Neuronal stem cell (in vitro differentiated cells): ENCODE measurements at regions not wholly inside any gene's neighbourhood (a gene's known extent, or its start where the extent isn't known, plus 50 kb on each side); places are given as distances from the start of the nearest gene placed in this dataset.
A peak's percentile ranks its signal among the peaks of the same experiment; 100 is the strongest.

Experiments
- DNase-seq: peaks from one replicate; pipeline ENCODE4 v3.0.0-alpha.2; 2013; ENCODE audit warnings: low spot score
- H2AFZ ChIP-seq: one replicate; pipeline ENCODE4 v1.6.1; 2013; ENCODE audit warnings: mild to moderate bottlenecking, low read length, inconsistent platforms
- H2AK5ac ChIP-seq: 2 replicates; pipeline ENCODE4 v1.6.1; 2013; ENCODE audit warnings: low read depth, mild to moderate bottlenecking, inconsistent platforms, low read length, moderate library complexity, mixed read lengths
- H2BK120ac ChIP-seq: 2 replicates; pipeline ENCODE4 v1.6.1; 2013; ENCODE audit warnings: low read depth, mild to moderate bottlenecking, inconsistent platforms, low read length, moderate library complexity, mixed read lengths
- H2BK12ac ChIP-seq: one replicate; pipeline ENCODE4 v1.6.1; 2013; ENCODE audit warnings: low read length, inconsistent platforms
- H2BK15ac ChIP-seq: 2 replicates; pipeline ENCODE4 v1.6.1; 2013; ENCODE audit warnings: mild to moderate bottlenecking, low read length, inconsistent platforms, mixed read lengths
- H2BK5ac ChIP-seq: one replicate; pipeline ENCODE4 v1.6.1; 2013; ENCODE audit warnings: inconsistent platforms, mild to moderate bottlenecking, low read length, moderate library complexity
- H3K14ac ChIP-seq: one replicate; pipeline ENCODE4 v1.6.1; 2013; ENCODE audit warnings: low read length, inconsistent platforms
- H3K18ac ChIP-seq: 2 replicates; pipeline ENCODE4 v1.6.1; 2013; ENCODE audit warnings: low read length, inconsistent platforms
- H3K23ac ChIP-seq: 2 replicates; pipeline ENCODE4 v1.6.1; 2013; ENCODE audit warnings: low read depth, mild to moderate bottlenecking, mixed read lengths, low read length, inconsistent platforms; ENCODE audit not compliant: poor library complexity
- H3K27ac ChIP-seq: replicated peaks from 3 replicates; pipeline ENCODE4 v1.5.1; 2013; ENCODE audit warnings: low read length, inconsistent platforms
- H3K27me3 ChIP-seq, 3 experiments: 2 replicates each; pipeline ENCODE4 v1.6.1; 2013; ENCODE audit warnings: low read length in 3 of 3, mild to moderate bottlenecking in 2 of 3, inconsistent platforms in 1 of 3, low read depth in 1 of 3, mixed read lengths in 1 of 3, moderate library complexity in 1 of 3; ENCODE audit not compliant: control insufficient read depth in 3 of 3, insufficient read depth in 3 of 3
- H3K36me3 ChIP-seq, 2 donors: replicated peaks in 1 of 2; 2 replicates each; pipeline ENCODE4 v1.6.1; 2013; ENCODE audit warnings: low read length in 2 of 2; ENCODE audit not compliant: control insufficient read depth in 2 of 2, insufficient read depth in 2 of 2
- H3K4ac ChIP-seq: 2 replicates; pipeline ENCODE4 v1.6.1; 2013; ENCODE audit warnings: inconsistent platforms, mild to moderate bottlenecking, low read length, moderate library complexity
- H3K4me1 ChIP-seq, 2 donors: 1 replicate in 1 of 2; 2 replicates in 1 of 2; pipeline ENCODE4 v1.6.1; 2013; ENCODE audit warnings: low read length in 2 of 2, low read depth in 1 of 2; ENCODE audit not compliant: control insufficient read depth in 2 of 2, insufficient read depth in 1 of 2
- H3K4me2 ChIP-seq: one replicate; pipeline ENCODE4 v1.6.1; 2013; ENCODE audit warnings: mild to moderate bottlenecking, low read length, inconsistent platforms; ENCODE audit not compliant: insufficient read depth, poor library complexity, severe bottlenecking
- H3K4me3 ChIP-seq, 2 donors: 2 replicates each; pipeline ENCODE4 v1.5.1; 2013; ENCODE audit warnings: low read length in 2 of 2, mild to moderate bottlenecking in 2 of 2, inconsistent platforms in 1 of 2, moderate library complexity in 1 of 2
- H3K79me1 ChIP-seq: one replicate; pipeline ENCODE4 v1.6.1; 2013; ENCODE audit warnings: low read depth, mild to moderate bottlenecking, inconsistent platforms, low read length, moderate library complexity
- H3K9ac ChIP-seq: one replicate; pipeline ENCODE4 v1.6.1; 2013; ENCODE audit warnings: mild to moderate bottlenecking, low read depth, low read length, inconsistent platforms; ENCODE audit not compliant: poor library complexity
- H3K9me3 ChIP-seq, 2 donors: replicated peaks in 1 of 2; 2 replicates each; pipeline versions ENCODE3 to v1.6.1; 2013; ENCODE audit warnings: low read length in 2 of 2, mild to moderate bottlenecking in 2 of 2, inconsistent platforms in 1 of 2, low read depth in 1 of 2, mixed read lengths in 1 of 2, moderate library complexity in 1 of 2; ENCODE audit not compliant: control insufficient read depth in 2 of 2, insufficient read depth in 1 of 2
- H4K8ac ChIP-seq: one replicate; pipeline ENCODE4 v1.6.1; 2013; ENCODE audit warnings: low read depth, mild to moderate bottlenecking, inconsistent platforms, low read length, moderate library complexity
- H4K91ac ChIP-seq: one replicate; pipeline ENCODE4 v1.6.1; 2013; ENCODE audit warnings: low read length, low read depth, mild to moderate bottlenecking, inconsistent platforms; ENCODE audit not compliant: poor library complexity
- WGBS, 2 donors: extraction: QIAGEN DNeasy Blood & Tissue Kit; methylation state at CpG; one replicate each; pipeline ENCODE4 v1.1.7; 2013; ENCODE audit warnings: missing lambda C conversion rate in 2 of 2, mixed read lengths in 1 of 2; ENCODE audit not compliant: insufficient read length in 2 of 2, insufficient replicate concordance in 1 of 2; ENCODE audit errors: extremely low coverage in 2 of 2; 5-methylcytosine and 5-hydroxymethylcytosine counted together

DNA sequence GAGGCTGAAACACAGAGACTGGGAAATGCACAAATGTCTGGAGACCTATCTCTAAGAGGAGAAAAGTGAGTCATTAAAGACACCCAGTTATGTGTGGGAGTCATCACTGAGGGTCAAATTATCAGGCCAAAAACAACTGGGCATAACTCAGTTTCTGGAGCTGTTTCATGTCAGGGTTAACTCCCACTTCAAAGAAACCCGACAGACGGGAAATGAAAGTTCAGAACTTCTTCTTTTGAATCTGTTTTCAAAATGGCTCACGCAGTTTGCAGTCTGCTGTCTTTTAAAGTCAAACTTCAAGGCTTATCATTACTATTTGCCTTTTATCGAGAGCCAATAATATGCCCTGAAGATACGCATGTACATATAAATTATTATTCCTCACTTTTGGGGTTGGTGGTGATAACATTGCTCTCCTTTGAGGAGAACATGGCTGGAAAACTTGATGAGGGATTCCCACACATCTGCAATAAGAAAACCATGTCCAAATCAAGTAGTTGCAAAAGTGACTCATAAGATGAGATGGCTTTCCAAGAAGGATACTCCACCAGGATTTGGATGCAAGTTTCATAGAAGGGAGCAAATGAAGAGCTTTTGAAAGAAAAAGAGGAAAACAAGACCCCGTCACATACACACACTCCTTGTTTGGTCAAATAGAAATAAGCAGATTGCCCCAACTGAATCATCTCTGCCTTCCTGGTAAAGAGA, 341.4 kb downstream of the ADAMTS20 start:
- WGBS, 2 donors, result no CpG with 5 or more reads among the region's 6 CpGs
- Histone ChIP-seq H3K9me3 (no peaks in the 10 kb centered on the region), H3K27me3 (no peaks in the 10 kb centered on the region), H3K27ac (no peak overlapping the region), H2BK15ac (no peak overlapping the region), H3K79me1 (no peaks in the 10 kb centered on the region), H3K36me3 (no peaks in the 10 kb centered on the region), H3K4me2 (no peak overlapping the region), H3K14ac (no peak overlapping the region), H3K4me1 (no peaks in the 10 kb centered on the region), H2AK5ac (no peak overlapping the region), H3K9ac (no peak overlapping the region), H3K4me3 (no peak overlapping the region), H4K91ac (no peak overlapping the region), H2BK5ac (no peak overlapping the region), H3K23ac (no peak overlapping the region), H3K4ac (no peak overlapping the region), H2BK12ac (no peak overlapping the region), H3K18ac (no peak overlapping the region), H2BK120ac (no peak overlapping the region), H2AFZ (no peak overlapping the region), H4K8ac (no peak overlapping the region)
- DNase-seq, result no peak

DNA sequence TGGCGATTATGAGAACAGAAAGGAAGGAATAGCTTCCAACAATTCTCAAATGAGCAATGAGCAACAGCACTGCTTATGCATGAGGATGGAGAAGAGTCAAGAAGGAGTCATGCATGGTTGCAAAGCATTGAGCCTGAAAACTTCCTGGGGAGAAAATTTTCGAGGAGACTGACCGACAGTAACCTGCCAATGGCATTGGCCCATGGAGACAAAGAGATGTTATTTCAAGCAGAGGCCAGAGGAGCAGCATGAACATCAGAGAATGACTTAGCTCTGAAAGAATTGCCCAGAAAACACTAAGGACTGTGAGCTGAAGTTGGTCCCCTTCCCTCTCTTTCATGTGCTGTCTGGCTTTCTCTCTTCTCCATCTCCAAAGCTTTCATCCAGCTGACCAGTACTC, 343.4 kb downstream of the ADAMTS20 start:
- H4K8ac ChIP-seq, result no peak overlapping the region
- H3K23ac ChIP-seq, result no peak overlapping the region
- no peaks in the 10 kb centered on the region for H3K36me3 ChIP-seq
- no peak overlapping the region for H2BK15ac ChIP-seq
- no peak overlapping the region for H2BK5ac ChIP-seq
- H3K9me3 ChIP-seq, result no peaks in the 10 kb centered on the region
- no peak overlapping the region for H2BK120ac ChIP-seq
- no peak overlapping the region for H2AK5ac ChIP-seq
- H3K9ac ChIP-seq, result no peak overlapping the region
- no peaks in the 10 kb centered on the region for H3K4me1 ChIP-seq
- peak overlapping the region; percentile 74 for H2AFZ ChIP-seq
- no peak overlapping the region for H3K18ac ChIP-seq
- no CpG with 5 or more reads among the region's 3 CpGs for WGBS, 2 donors
- no peak overlapping the region for H4K91ac ChIP-seq
- no peaks in the 10 kb centered on the region for H3K79me1 ChIP-seq
- no peak overlapping the region for H3K14ac ChIP-seq
- DNase-seq, result no peak
- no peak overlapping the region for H3K4me3 ChIP-seq
- H2BK12ac ChIP-seq, result no peak overlapping the region
- H3K4ac ChIP-seq, result no peak overlapping the region
- no peaks in the 10 kb centered on the region for H3K27me3 ChIP-seq
- no peak overlapping the region for H3K4me2 ChIP-seq
- H3K27ac ChIP-seq, result no peak overlapping the region

DNA sequence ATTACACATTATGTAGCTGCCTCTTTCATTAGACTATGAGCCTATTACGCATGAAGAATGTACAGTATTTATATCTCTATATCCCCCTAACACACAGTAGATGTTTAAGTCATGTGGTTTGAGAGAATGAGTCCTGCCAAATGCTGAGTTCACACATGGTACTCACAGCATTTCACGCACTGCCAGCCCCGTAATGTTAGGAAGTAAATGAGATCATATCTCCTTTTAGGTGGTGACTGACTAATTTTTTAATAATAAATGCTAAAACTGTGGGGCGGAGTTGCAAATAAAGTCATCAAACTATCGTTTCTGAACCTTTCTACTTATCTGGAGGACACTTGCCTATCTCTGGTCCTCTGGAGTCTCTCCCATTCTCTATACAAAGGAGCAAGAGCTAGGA, 343.8 kb downstream of the ADAMTS20 start:
- WGBS, 2 donors, result no CpG with 5 or more reads among the region's 5 CpGs

DNA sequence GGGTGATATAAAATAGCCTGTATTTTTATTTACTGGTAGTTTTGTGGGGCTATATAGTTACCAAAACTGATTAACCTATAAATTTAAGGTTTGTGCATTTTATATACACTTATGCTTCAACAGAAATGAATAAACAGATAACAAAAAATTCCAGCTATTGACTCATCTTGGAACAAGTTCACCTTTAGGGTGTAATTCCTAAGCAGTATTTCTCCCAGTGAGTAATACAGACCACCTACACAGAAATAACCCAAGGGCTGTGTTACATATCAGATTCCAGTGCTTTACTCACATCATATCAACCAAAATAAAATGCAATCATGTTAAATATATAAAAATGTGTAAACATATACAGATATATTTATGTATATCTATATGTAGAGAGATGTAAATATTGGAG, 345.6 kb downstream of the ADAMTS20 start:
- Histone ChIP-seq H3K4ac (no peak overlapping the region), H4K8ac (no peak overlapping the region), H2BK15ac (no peak overlapping the region), H3K18ac (no peak overlapping the region), H3K9ac (no peak overlapping the region), H3K36me3 (no peaks in the 10 kb centered on the region), H2BK5ac (no peak overlapping the region), H3K79me1 (no peaks in the 10 kb centered on the region), H2BK120ac (no peak overlapping the region), H3K4me3 (no peak overlapping the region), H3K27me3 (no peaks in the 10 kb centered on the region), H3K27ac (no peak overlapping the region), H2BK12ac (no peak overlapping the region), H3K23ac (no peak overlapping the region), H2AK5ac (no peak overlapping the region), H2AFZ (no peak overlapping the region), H3K14ac (no peak overlapping the region), H3K9me3 (no peaks in the 10 kb centered on the region), H3K4me1 (no peaks in the 10 kb centered on the region), H4K91ac (no peak overlapping the region), H3K4me2 (no peak overlapping the region)
- DNase-seq, result no peak

More for the DNA sequence above, 343.8 kb downstream of the ADAMTS20 start:
- Histone ChIP-seq H2BK120ac (no peak overlapping the region), H3K4me1 (no peaks in the 10 kb centered on the region), H3K27ac (no peak overlapping the region), H3K18ac (no peak overlapping the region), H2BK5ac (no peak overlapping the region), H2BK15ac (no peak overlapping the region), H4K8ac (no peak overlapping the region), H2AK5ac (no peak overlapping the region), H3K4me3 (no peak overlapping the region), H2BK12ac (no peak overlapping the region), H3K4ac (no peak overlapping the region), H3K23ac (no peak overlapping the region), H2AFZ (peak overlapping the region; percentile 74), H3K79me1 (no peaks in the 10 kb centered on the region), H4K91ac (no peak overlapping the region), H3K27me3 (no peaks in the 10 kb centered on the region), H3K9ac (no peak overlapping the region), H3K36me3 (no peaks in the 10 kb centered on the region), H3K4me2 (no peak overlapping the region), H3K9me3 (no peaks in the 10 kb centered on the region), H3K14ac (no peak overlapping the region)
- no peak for DNase-seq
